Right lung (tissue), 2 donors: ENCODE measurements at regions not wholly inside any gene's neighbourhood (a gene's known extent, or its start where the extent isn't known, plus 50 kb on each side); places are given as distances from the start of the nearest gene placed in this dataset.

Experiments
- DNase-seq, 2 donors: peaks; one replicate each; pipeline ENCODE4 v3.0.0-alpha.2; 2013

GRCh38 chr22:49548356-49549202 lies 279.1 kb downstream of the BRD1 start:
- DNase-seq = peak in 1 of 2 donors; percentile 11

DNA sequence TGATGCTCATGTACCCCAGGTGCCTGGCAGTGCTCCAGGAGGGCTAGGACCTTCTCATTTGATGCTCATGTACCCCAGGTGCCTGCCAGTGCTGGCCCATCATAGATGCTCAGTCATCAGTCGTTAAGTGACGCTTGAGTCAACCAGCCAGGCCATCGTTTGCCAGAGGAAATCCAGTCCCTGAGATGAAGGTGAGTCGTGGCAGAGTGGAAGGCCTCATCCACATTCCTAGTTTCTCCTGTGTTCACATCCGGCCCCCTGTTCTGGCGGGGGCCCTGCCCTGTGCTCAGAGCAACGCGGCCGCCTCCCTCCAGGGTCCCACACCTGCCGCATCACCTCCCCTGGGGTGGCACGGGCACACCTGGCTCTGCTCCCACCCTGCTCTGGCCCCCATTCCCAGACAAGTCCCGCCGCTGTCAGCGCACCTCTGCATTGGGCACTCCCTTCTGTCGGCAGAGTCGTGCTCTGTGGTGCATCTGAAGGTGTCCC lies 279.9 kb downstream of the BRD1 start:
- DNase-seq = no peak

DNA sequence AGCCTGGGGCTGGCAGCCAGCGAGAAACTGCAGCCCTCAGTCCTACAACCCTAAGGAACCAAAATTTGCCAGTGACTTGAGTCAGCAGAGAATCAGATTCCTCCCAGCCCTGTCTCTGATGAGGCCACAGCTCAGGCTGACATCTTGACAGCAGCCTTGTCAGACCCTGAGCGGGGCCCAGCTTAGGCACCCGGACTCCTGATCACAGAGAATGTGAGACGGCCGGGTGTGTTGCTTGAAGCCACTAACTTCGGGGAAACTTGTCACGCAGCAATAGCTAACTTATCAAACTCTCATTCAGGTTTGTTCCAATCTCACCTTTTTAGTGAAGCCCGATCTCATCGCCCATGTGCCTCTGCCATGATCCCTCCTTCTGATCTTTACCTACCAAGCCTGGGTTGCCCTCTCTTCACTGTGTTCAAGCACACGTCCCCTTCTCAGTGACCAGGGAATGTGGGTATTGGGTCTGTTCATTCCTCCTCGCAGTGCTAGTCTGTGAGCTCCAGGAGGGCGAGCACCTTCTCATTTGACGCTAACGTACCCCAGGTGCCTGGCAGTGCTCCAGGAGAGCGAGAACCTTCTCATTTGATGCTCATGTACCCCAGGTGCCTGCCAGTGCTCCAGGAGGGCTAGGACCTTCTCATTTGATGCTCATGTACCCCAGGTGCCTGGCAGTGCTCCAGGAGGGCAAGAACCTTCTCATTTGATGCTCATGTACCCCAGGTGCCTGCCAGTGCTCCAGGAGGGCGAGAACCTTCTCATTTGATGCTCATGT lies 280.7 kb downstream of the BRD1 start:
- no peak for DNase-seq

DNA sequence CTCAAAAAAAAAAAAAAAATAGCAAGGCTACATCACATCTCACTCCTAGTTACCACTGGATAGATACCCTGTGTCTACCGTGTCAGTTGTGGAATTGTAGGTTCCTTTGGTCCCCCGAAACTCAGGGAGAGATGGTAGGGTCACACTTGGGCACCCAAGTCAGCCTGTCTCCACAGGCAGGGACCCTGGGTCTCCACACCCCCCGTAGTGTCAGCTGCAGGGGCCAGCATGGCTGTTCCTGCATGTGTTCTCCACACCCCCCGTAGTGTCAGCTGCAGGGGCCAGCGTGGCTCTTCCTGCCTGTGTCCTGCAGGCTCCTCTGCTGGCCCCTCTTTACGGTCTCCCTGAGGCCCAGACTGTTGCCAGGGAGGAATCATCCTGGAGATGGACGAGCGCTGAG lies 282.1 kb downstream of the BRD1 start:
- no peak for DNase-seq

- DNase-seq = no peak
Measured at GRCh38 chr22:49544286-49544685, 283.4 kb downstream of the BRD1 start.

DNA sequence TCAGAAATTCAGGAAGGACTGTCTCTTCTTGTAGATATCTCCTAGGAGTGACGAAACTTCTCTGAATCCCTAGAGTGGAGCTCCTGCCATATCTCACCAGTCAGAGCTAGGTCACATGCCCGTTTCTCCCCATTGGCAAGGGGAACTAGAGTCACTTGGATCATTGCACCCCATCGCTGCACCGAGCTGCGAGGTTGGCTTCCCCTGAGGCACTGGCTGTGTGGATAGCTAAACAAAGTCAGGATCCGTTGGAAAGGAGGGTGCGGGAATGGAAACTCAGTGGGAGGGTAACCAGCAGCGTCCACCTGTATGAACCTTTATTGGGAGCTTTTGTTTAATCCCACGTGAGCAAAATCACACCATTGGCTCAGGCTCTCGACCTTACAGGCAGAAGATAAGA lies 283.8 kb downstream of the BRD1 start:
- DNase-seq = no peak

- DNase-seq = no peak
Measured at GRCh38 chr22:49541693-49542230, 285.9 kb downstream of the BRD1 start.

DNA sequence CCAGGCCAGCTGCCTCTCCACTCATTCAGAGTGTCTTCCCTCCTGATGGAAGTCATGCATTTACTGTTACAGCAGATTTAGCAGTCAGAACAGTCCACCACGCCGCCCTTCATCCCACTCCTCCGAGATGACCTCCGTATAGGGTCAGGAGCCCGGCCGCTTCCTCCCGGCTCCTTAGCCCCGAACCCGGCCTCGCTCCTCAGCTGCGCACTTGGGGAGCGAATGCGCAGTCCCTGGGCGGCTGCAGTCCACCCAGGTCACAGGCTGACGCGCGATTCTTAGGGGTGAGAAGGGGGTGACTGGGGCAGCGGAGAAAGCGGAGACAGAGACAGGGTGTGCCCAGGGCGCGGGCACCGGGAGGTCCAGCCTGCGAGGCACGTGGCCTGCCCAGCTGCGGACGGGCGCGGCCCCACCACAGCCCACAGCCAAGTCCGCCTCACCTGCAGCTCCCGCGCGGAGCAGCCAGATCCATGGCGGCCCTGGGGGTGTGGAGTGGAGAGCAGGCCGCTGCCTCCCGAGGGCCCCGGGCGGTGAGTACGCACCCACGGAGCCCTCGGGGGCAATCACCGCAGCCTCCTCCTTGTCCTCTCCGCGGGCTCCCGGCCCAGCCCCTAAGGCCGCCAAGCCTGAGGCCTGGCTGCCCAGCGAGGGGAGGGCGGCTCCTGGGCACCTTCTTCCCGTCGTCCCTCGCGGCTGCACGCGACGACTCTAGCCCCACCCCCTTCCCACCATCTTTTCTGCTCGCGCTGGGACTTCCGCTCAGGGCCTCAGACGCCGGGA lies 286.6 kb downstream of the BRD1 start:
- DNase-seq = no peak

- DNase-seq = no peak
Measured at GRCh38 chr22:49540084-49540912, 287.4 kb downstream of the BRD1 start.

DNA sequence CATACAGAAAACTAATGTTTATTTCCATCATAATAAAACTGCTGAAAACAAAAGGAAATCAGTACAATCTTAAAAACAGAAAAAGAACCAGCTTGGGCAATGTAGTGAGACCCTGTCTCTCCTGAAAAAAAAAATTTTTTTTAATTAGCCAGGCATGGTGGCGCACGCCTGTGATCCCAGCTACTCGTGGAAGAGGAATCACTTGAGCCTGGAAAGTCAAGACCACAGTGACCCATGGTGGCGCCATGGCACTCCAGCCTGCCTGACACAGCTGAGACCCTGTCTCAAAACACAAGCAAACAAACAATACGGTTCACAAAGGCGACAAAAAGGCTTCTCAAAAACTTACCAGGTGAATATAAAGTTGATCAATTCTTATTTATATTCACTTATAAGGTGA lies 289.7 kb downstream of the BRD1 start:
- DNase-seq = no peak

- no peak for DNase-seq
Measured at GRCh38 chr22:49536571-49537131, 291.0 kb downstream of the BRD1 start.

DNA sequence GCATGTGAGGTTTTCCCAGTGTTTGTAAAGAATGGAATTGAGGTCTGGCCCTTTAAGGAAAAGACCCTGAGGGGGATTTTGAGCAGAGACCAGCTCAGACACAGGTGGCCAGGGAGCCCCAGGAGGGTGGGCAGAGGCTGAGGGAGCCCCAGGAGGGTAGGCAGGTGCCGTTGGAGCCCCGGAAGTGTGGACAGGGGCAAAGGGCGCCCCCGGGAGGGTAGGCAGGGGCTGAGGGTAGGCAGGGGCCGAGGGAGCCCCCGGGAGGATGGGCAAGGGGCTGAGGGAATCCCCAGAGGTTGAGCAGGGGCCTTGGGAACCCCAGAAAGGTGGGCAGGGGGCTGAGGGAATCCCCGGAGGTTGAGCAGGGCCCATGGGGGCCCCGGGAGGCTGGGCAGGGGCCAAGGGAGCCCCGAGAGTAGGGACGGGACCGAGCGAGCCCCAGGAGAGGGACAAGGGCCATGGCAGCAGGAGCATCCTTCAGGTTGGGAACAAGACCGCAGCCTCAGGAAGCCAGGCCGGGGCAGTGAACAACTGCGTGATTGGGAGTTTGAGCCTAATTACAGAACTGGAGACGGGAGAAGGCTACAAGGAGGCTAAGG lies 292.0 kb downstream of the BRD1 start:
- DNase-seq = no peak

DNA sequence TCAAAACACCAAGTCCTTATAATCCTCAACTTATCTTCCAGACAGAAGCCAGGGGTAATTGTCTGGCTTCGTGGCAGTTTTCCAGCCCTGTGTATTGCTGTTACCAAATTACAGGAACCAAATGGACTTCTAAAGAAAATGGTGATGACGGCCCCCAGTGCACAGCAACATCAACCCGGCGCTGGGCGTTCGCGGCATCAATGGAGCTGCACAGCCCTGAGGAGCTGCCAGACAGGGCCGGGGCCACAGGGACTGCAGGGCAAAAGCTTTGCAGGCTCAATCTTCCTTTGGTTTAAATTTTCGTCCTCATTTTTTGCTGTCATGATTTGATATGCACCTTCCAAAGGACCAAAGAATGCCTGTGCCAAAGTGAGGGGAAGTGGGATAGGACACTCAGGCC lies 292.5 kb downstream of the BRD1 start:
- no peak for DNase-seq

GRCh38 chr22:49534386-49534785 lies 293.3 kb downstream of the BRD1 start:
- no peak for DNase-seq

DNA sequence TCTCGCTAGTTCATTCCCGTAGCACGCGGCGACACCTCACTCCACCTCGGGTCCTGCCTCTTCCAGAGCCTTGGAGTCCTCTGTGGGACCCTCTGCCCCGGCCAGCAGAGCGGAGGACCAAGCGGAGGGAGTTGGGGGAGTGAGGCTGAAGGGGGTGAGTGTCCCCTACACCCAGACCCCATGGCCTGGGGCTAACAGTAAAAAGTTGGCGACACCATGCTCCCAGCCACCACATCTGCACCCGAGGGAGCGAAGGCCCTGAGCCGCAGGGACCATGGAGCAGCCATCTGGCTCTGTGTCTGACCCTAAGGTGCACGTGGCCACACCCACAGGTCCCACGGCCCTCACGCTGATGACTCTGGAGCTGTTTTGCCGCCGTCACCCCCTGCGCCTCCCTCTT lies 293.8 kb downstream of the BRD1 start:
- no peak for DNase-seq

DNA sequence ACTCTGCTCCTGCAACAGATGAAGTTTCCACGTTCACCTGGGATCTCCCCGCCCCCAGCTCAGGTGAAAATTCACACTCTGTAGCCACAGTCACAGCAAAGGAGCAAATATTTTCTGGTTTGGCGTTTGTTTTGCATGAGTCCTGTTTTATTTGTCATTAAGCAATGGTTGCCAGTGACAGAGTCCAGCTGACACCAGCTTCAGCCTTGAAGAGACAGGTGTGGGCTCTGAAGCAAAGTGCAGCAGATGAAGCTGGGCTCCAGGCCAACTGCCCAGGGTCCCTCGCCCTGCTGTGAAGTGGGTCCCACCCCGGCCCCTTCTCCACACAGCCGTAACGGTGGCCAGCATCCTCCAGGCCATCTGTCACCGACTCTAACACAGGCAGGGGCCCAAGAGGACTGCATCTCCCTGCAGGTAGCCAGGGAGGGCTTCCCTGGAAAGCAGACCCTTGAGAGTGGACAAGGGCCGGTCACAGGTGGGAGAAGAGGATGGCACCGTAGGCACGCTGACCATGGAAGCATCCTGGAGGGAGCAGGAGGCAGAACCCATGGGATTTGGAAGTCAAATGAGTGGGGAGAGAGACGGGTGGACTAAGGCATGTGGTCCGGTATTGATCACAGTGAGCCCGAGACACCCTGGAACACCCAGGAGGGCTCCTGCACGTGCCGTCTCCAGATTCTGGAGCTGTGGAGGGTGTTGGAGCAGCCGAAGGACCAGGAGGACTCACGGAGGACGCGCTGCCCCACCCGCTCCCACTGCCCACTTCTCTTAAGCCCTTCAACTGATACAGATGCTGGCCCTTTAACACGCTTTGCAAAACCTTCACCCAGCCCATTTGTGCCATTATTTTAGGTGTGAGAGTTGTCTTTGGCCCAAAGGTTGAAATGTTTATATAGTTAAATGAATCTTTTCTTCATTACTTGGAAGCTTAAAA lies 294.5 kb downstream of the BRD1 start:
- no peak for DNase-seq

DNA sequence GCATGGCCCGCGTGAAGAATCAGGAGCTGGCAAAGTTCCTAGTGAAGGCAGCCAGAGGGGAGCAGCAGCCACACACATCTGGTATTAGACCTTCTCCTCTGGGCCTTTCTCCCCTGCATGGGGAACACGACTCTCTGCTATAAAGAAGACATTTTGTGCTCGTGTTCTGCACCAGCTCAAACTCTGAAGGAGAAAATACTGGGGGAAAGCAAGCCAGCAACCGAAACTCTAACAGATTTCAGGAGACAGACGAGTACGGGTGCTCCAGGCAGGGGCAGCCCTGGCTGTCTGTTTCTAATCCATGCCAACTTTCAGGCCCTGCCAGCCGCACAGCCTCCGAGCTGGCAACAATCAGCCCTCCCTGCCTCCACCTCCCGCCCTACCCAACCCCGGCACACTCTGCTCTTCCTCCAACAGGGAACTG lies 296.3 kb downstream of the BRD1 start:
- DNase-seq = no peak

DNA sequence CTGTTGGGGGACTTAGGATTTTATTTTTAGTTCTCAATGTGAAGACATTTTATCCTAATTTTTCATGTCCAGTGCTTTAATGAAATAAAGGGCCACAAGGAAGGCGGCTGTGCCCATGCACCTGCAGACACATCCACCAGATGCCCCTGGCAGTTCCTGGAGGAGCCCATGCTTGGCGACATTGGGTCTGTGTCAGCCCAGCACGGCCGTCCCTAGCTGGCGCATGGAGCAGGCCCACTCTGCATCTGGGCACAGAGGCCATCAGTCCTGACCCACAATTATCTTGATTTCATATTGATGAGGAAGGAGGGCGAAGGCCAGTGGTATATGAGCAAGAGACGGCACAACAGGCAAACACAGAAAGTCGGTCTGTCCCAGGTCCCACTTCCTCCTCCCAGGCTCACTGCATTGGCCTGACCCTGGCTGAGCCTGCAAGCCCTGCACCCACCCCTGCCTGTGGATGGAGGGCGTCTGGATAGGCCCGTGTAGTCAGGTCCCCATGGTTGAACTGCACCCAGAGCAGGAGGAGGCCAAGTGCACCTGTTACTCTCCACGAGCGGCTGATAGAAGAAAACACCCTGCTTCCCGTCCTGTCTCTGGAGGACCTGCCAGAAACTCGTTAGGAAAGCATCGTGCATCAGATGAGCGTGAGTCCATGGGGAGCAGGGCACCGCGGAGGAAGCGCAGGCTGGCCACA lies 296.9 kb downstream of the BRD1 start:
- DNase-seq = no peak

GRCh38 chr22:49528420-49528720 lies 299.3 kb downstream of the BRD1 start:
- no peak for DNase-seq
